HG02884 (cell line): ENCODE measurements at regions not wholly inside any gene's neighbourhood (a gene's known extent, or its start where the extent isn't known, plus 50 kb on each side); places are given as distances from the start of the nearest gene placed in this dataset.

Experiments
- ATAC-seq: cut with Tn5 transposase; IDR thresholded peaks from one replicate; pipeline ENCODE4 v1.9.1; 2021; ENCODE audit warnings: mild to moderate bottlenecking, moderate library complexity; ENCODE audit not compliant: unreplicated experiment

DNA sequence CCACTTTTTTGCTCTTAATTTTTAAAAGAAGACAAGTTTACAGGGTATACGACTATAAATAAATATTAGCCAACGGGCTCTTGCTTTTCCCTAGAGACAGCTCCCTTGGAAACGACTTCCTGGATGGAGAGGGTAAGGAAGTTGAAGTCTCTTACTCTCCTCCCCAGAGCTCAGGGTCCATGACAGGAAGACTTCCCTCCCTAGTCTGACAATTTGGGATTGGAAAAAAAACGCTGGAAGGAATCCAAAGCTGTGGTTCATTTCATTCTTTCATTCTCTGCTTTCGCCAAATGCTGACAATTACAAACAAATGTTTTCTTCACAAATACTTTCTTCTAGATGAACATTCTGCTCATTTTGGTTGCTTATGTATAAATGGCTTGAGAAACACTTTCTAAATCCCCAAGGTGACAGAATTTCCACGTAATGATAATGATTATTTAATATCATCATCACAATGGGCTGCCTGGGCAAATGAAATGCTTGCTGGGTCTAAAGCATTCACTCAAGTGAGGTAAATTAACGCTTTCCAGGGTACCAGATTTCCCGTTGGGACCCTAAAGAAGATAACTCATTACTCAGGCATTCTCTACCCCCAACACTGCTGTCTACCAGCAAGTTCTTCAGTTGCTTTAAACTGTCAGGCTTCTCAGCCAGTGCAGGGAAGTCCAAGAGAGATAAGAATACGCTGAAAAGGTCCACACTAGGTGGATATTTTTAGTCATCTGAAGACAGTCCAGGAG is 139.8 kb upstream of the SLC30A5 start:
- ATAC-seq, result no peak

DNA sequence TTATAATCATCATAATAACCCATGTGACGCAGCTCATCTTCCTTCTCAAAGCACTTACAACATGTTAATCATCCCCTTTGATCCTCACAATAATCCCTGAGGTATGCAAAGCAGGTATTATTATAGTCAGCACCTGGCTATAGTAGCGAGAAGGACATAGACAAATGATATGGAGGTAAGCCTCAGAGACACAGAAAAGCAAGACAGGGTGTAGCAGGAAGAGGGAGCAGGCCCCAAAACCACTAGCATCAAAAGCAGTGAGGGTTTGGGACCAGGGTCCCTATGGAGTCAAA is 139.2 kb upstream of the SLC30A5 start:
- ATAC-seq, result no peak

DNA sequence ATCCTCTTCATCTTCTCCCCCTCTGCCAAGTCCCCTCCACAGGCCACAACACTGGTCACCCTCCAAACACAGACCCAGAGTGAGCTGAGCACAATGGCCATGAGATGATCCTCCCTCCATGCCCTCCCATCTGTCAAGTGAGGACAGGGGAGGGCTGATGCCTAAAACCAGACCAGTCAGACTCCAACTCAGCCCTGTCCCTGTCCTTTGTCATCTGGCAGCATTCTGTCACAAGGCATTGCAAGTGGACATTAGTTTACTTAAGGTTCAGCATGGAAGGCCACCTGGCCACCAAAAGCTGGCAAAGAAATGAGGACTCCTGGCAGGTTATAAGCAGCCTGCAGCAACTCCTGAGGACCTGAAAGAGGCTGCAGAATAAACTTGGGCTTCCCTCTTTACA is 136.2 kb upstream of the SLC30A5 start:
- no peak for ATAC-seq

DNA sequence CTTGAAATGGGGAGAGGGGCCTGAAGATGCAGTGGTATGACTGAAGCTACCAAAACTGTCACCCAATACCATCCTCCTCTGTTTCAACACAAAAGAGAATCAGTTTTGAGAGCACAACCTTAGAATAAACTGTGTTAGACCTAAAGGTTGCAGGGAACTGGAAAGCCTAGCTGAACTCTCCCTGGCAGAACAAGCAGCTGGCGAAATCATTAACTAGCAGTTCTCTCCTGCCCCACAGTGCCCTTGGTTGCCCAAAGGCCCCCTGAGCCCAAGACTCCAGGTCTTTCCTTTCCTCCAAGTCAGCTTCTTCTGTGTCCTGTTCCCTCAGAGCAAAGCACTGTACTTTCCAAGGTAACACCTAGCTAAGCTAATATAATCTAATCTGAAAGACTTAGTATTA is 135.4 kb upstream of the SLC30A5 start:
- no peak for ATAC-seq

DNA sequence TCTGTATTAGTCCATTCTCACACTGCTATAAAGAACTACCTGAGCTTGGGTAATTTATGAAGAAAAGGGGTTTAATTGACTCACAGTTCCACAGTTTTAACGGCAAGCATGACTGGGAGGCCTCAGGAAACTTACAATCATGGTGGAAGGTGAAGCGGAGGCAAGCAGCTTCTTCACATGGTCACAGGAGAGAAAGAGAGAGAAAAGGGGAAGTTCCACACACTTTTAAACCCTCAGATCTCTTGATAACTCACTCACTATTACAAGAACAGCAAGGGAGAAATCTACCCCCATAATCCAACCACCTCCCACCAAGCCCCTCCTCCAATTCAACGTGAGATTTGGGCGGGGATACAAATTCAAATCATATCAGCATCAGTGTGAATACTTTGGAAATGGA is 133.4 kb upstream of the SLC30A5 start:
- ATAC-seq, result no peak

DNA sequence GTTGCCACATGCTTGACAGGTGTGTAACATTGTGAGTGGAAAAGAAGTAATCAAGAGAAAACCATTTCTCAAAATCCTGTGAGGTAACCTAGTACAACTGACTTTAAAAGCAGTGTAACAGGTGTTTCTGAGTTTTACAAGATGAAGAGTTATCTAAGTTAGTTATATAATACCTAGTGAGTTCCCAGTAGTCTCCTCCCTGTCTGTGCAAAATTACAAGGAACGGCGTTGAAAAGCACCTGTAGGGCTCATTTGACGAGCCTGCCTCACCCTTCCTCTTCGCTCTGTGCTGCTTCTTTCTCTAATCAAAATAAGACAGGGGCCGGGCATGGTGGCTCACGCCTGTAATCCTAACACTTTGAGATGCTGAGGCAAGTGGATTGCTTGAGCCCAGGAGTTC is 132.9 kb upstream of the SLC30A5 start:
- ATAC-seq, result no peak

DNA sequence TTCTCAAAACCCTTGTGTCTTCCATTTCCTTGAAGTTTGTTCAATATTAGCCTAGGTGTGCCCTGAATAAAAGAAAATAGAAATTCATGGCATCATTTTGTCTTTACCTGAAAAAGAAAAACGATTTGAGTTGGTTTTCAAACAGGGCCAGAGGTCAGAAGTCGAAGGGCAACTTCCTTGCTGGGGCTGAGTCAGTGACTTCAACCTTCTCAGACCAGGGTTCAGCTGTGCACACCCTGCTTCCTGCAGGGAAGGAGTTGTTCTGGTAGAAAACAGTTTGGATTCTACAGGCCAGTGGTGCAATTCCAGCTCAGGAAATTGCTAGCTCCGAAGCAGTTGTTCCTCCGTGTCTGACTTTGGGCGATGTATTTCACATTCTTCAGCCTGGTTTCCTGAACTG is 132.1 kb upstream of the SLC30A5 start:
- ATAC-seq, result no peak

DNA sequence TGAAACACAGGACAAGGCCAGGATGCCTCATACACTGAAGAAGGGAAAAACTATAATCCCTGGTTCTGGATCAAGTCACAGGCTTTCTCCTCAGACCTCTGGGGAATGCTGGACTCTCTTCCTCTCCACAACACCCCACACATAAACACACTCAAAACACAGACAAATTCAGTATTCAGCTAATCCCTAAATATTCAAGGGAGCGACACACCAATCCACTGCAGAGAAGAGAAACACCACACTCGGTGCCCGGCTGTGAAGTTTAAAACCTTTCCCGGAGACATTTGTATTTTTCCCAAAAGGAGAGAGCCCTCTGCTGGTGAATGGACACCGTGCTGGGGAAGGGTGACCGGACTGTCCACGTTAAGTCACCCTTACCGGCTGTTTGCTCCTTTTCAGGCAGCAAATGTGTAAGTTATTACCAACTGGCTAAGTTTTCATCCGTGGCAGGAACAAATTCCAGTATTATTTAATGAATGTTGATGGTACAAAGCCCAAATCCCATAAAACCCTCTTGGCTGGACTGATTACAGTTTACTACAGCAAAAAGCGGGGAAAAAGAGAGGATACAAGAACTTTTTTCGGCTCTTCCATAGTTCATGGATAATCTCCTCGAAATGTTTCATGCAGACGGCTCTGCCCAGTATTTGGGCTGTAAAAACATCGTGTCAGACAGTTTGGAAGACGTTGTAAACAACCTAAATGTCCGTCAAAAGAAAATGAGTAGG is 130.9 kb upstream of the SLC30A5 start:
- ATAC-seq, result no peak

DNA sequence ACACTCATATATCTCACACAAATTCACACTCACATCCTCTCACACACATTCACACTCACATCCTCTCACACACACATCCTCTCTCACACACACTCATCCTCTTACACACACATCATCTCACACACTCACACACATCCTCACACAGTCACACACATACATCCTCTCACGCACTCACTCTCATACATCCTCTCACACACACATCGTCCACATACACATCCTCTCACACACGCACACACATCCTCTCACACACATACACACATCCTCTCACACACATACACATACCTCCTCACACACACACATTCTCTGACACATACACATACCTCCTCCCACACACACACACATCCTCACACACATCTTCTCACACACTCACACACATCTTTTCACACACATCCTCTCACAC is 129.1 kb upstream of the SLC30A5 start:
- ATAC-seq, result no peak

DNA sequence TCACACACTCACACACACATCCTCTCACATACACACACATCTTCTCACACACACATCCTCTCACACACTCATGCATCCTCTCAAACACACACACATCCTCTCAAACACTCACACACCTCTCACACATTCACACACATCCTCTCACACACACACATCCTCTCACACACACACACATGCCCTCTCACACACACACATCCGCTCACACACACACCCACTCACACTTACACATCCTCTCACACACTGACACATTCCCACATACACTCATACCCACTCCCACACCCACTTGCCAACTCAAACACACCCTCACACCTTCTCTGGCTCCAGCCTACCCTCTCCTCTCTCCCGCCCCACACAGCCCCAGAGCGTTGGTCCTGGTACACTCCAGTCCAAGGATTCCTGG is 127.9 kb upstream of the SLC30A5 start:
- no peak for ATAC-seq

DNA sequence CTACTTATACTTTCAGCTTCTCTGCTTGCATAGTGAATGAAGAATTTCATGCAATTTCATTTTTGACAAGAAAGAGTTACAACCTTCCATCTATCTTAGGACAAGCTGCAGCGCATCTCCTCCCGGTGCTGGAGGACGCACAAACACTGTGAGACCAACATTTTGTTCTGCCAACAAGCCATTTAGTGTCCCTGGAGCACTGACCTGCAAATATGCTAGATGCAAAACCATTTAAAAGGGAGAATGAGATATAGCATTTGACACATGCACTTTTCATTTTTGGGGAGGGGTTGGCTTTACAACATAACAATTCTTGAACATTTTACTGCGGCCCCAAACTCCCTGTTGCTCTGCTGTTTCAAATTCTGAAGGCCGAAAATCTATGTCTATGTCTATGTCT is 127.2 kb upstream of the SLC30A5 start:
- no peak for ATAC-seq

DNA sequence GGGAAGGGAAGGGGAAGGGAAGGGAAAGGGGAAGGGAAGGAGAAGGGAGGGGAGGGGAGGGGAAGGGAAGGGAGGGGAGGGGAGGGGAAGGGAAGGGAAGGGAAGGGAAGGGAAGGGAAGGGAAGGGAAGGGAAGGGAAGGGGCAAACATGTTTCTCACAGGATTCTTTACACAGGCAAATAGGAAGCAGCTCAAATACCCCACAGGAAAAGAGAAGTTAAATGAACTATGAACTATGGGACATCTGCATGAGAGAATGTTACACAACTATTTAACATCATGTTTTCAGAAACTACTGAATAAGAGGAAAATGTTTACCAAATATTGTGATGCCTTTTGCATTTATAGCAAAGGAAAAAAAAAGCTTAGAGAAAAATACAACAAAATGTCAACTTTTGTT is 125.4 kb upstream of the SLC30A5 start:
- ATAC-seq, result no peak

DNA sequence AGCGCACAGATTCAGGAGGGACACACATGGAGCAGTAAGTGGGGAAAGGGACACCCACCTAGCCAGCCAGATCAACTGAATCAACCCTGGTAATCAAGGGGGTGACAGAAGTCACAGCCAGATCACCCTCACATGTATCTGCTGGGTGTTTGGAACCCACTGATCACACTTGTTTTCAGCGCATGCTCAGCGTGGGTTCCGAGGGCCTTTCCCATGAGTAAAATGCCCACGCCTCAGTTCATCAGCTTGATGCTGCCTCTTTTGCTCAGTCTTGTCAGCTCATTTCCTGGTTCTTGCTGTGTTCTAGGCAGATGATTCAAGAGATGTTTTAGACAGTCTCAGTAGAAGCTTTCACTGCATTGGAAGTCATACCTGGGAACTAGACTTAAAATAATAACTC is 123.2 kb upstream of the SLC30A5 start:
- no peak for ATAC-seq

DNA sequence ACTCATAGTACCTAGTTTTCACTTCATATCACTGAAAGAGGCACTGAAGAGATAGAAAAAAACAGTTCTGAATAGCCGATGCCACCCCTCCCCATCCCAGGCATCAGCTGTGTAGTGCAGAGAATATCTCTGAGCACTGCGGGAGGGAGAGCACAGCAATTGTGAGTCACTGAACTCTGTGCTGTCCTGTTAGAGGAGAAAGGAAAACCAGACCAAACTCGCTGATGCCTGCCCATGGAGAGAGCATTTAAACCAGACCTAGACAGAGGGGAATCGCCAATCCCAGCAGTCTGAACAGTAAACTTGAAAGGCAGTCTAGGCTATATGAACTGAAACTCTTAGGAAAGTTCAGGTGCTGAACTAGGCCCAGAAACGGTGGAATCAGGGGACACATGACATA is 120.1 kb upstream of the SLC30A5 start:
- no peak for ATAC-seq

DNA sequence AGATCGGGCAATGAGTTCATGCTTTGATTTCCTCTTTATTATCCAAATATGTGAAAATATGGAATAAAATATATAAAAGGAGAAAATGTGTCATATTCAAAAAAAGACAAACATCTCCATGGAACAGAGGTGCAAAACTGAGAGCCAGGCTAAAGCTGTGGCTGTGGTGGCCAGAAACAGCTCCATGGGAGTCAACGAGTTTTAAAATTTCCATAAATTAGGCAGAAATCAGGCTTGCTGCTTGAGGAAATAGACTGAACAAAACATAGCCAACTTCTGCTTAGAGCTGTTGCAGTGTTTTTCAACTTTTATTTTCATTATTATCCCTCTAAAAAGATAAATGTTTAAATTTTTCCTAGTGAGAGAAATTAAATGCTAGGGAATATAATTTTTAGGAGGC is 110.8 kb upstream of the SLC30A5 start:
- ATAC-seq, result no peak

DNA sequence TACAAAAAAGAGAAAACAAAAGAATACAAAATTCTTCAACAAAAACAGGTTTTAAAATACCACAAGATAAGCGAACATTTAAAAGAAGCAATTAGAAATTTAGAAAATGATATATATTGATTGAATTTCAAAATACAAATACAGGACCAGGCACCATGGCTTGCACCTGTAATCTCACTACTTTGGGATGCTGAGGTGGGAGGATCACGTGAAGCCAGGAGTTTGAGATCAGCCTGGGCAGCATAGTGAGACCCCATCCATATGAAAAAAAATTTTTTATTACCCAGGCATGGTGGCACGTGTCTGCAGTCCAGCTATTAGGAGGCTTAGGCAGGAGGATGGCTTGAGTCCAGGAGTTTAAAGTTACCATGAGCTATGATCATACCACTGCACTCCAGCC is 109.9 kb upstream of the SLC30A5 start:
- ATAC-seq, result no peak

DNA sequence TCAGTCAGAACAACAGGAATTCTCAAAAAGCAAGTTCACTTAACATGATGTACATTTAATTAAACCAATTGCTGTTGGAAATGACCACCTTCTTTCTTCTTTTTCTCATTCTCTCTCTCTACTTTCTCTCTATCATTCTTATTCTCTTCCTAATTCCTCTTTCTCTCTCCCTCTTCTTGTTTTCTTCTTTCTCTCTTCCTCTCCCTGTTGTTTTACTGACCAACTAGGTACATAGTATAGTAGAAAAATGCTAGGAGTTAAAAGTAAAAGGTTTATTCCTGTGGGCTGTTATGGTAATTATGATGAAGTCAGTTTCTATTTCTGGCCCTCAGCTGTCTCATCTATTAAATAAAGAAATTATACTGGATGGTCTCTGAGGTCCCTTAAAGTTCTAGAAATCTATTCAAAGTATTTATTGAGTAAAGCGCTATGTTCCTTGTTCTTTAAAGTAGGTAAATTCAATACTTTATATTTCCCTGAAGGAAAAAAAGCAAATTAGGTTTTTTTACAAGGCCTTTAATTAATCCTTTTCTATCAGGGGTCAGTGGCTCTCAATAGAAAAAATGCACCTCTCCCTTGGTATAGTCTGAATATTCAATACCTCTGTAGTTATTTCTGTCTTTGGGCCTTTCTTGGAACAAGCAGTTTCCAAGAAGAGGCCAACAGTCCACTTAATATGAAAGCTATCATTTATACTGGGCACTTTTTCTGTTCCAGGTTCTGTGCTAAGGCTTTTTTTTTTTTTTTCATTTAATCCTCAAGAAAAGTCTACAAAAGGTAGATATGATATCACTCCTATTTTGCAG is 102.3 kb upstream of the SLC30A5 start:
- no peak for ATAC-seq

DNA sequence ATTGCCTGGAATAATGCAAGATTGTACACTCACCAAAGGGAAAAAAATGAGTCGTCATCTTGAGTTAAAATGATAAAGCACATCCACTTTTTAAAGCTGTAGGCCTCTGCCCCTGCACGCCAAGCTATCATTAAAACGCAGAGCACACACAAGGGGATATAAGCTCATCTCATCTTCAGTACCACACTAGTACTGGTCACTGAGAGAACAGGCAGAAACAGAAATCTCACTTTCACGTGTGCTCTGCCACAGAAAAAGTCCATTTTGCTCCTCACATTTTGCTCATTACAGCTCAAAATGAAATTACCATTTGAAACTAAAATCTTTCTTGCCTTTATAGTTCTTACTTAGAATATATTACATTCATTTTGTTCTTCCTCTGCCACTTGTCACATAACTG is 99.2 kb upstream of the SLC30A5 start:
- peak; percentile 89 for ATAC-seq

DNA sequence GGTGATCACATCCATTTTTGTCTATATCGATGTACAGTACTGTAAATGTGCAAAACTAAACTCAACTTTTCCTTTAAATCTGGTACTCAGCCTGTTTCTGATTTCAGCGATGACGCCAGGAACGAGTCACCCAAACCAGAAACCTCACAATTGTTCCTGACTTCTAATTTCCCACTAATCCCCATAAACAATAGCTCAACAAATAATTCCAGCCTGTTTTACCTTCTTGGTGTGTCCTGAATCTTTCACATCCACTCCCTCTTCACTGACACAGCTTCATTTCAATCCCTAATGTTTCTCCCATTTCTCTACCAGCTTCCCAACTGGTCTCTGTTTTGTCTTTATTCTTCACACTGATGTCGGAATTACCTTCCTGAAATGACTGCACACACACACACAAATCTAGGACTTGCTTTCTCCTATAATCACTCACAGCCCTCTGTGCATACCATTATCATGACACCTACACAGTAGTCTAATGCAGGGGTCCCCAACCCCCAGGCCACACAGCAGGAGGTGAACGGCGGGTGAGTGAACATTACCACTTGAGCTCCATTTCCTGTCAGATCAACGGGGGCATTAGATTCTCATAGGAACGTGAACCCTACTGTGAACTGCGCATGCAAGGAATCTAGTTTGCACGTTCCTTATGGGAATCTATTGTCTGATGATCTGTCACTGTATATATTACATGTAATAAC is 97.8 kb upstream of the SLC30A5 start:
- ATAC-seq, result no peak

DNA sequence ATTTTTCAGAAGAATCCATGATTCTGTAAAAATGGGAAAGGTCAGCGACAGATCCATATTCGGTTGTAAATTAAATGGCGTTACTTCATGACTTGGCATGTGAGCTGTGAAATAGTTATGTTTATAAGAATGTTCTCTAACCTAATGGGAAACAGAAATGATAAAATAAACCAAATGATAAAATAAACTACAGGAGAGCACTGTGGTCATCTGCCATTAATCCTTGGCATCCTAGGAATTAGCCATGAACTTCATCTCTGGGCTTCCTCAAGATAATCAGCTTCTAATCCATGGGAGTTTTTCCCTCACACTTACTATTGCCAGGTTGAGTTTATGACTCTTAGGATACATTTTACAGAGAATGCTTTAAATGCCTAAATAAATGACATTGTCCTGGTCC is 94.6 kb upstream of the SLC30A5 start:
- ATAC-seq, result no peak

DNA sequence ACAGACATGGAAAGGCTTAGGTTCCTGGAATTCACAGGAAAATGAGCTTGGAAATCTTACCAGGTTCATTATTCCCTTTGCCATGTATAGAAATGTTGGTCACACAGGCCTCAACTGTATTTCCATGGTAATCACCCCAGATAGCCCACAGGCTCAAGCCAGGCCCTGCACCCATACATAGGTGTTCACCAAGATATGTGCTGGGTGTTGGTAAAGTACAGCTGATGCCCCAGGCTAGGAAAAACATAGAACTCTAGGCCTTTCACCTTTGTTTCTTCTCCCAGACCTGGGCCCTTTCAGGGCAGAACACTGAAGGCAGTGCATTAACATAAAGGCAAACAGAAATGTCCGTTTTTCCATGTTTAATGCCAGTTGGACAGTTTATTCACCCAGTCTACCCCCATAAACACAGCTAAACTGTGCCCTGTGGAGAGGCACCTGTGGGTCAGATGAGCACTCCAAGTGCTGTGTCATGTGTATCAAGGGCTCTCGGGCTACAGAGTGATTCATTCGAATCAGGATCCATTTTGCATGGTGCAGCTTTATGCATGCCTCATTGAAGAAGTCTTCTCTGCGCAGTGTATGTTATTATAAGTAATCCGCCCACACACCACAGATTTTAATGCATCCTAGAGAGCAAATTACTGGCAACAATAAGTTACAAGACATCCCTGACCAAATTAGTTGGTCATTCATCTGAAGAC is 93.4 kb upstream of the SLC30A5 start:
- ATAC-seq, result no peak
